ENCODE measurements at regions not wholly inside any gene's neighbourhood (a gene's known extent, or its start where the extent isn't known, plus 50 kb on each side); places are given as distances from the start of the nearest gene placed in this dataset.

DNA sequence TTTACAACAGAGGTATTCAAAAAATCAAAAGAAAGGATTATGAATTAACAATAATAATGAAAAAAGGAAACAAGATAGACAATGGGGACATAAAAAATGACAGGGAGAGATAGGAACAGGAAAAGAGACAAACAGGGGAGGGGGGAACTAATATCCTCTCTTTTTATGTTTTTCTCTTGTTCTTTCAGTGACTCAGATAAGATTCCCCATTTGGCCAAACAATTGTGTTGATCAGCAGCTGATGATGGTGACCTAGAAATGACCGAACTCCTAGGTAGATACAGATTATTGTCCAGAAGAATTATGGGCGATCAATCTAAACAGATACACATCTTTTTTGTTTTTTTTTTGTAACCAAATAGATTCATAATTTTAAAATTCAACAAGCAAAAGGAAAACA, 1277.2 kb upstream of the FLRT2 start:
- TF ChIP-seq CTCF (conservative IDR thresholded peaks at IDR 0.05; ENCODE audit: low read depth in 2 of 2): no peak
- no peak for TF ChIP-seq REST (IDR thresholded peaks at IDR 0.05; ENCODE audit: unreplicated experiment)
- TF ChIP-seq NANOG (IDR thresholded peaks at IDR 0.05; ENCODE audit: borderline replicate concordance): no peak
- no peak for TF ChIP-seq EZH2 (IDR thresholded peaks at IDR 0.05; ENCODE audit: low read depth, unreplicated experiment)
- no peak for TF ChIP-seq POLR2AphosphoS5 (IDR thresholded peaks at IDR 0.05; ENCODE audit: low read depth)

Data from GM23338 (cell line).